GM23248 (cell line): ENCODE measurements at regions not wholly inside any gene's neighbourhood (a gene's known extent, or its start where the extent isn't known, plus 50 kb on each side); places are given as distances from the start of the nearest gene placed in this dataset.

Source experiments
- DNase-seq: peaks from one replicate; pipeline ENCODE4 v3.0.0-alpha.2; 2015
- H2AFZ ChIP-seq: fragments of 200-600 bp; sonication (generic); 2 replicates; pipeline ENCODE4 v1.6.1; 2016; ENCODE audit warnings: antibody characterized with exemption
- H3F3A ChIP-seq: fragments of 200-600 bp; sonication (generic); 2 replicates; pipeline ENCODE4 v1.6.1; 2016; ENCODE audit warnings: mild to moderate bottlenecking, antibody characterized with exemption, mixed run types; ENCODE audit not compliant: insufficient read depth
- H3K27ac ChIP-seq: fragments of 200-600 bp; sonication (generic); 2 replicates; pipeline ENCODE4 v1.5.1; 2016; ENCODE audit warnings: mild to moderate bottlenecking
- H3K27me3 ChIP-seq: fragments of 200-600 bp; sonication (generic); replicated peaks from 2 replicates; pipeline ENCODE4 v1.6.1; 2016; ENCODE audit warnings: mild to moderate bottlenecking; ENCODE audit not compliant: insufficient read depth
- H3K36me3 ChIP-seq: fragments of 200-600 bp; sonication (generic); 2 replicates; pipeline ENCODE4 v1.6.1; 2016; ENCODE audit warnings: low read depth, mild to moderate bottlenecking
- H3K4me1 ChIP-seq: fragments of 200-600 bp; sonication (generic); 2 replicates; pipeline ENCODE4 v1.6.1; 2016; ENCODE audit warnings: mild to moderate bottlenecking; ENCODE audit not compliant: insufficient read depth
- H3K4me2 ChIP-seq: fragments of 200-600 bp; sonication (generic); one replicate; pipeline ENCODE4 v1.6.1; 2016; ENCODE audit warnings: mild to moderate bottlenecking; ENCODE audit not compliant: unreplicated experiment
- H3K4me3 ChIP-seq: fragments of 200-600 bp; sonication (generic); 2 replicates; pipeline ENCODE4 v1.5.1; 2016; ENCODE audit warnings: mild to moderate bottlenecking
- H3K79me2 ChIP-seq: fragments of 200-600 bp; sonication (generic); 2 replicates; pipeline ENCODE4 v1.6.1; 2016; ENCODE audit warnings: mild to moderate bottlenecking; ENCODE audit not compliant: insufficient read depth
- H3K9ac ChIP-seq: fragments of 200-600 bp; sonication (generic); 2 replicates; pipeline ENCODE4 v1.6.1; 2016; ENCODE audit warnings: mild to moderate bottlenecking
- H3K9me2 ChIP-seq: fragments of 200-600 bp; sonication (generic); 2 replicates; pipeline ENCODE4 v1.6.1; 2016; ENCODE audit warnings: mixed run types, mild to moderate bottlenecking, moderate library complexity; ENCODE audit not compliant: insufficient read depth
- H3K9me3 ChIP-seq: fragments of 200-600 bp; sonication (generic); one replicate; pipeline ENCODE4 v1.6.1; 2017; ENCODE audit warnings: low read depth
- H4K20me1 ChIP-seq: fragments of 200-600 bp; sonication (generic); 2 replicates; pipeline ENCODE4 v1.6.0; 2016; ENCODE audit not compliant: insufficient read depth
- EZH2 ChIP-seq: fragments of 200-600 bp; sonication (generic); IDR thresholded peaks from 2 replicates; pipeline ENCODE4 v1.6.1; 2018; ENCODE audit warnings: antibody characterized with exemption, mild to moderate bottlenecking; ENCODE audit not compliant: insufficient read depth, poor library complexity, severe bottlenecking
- EZH2phosphoT487 ChIP-seq: fragments of 200-600 bp; sonication (generic); IDR thresholded peaks from 2 replicates; pipeline ENCODE4 v1.6.1; 2018; ENCODE audit warnings: antibody characterized with exemption, moderate library complexity, mild to moderate bottlenecking, low read depth; ENCODE audit not compliant: insufficient read depth
- WGBS, 2 experiments: methylation state at CpG; one replicate each; pipeline ENCODE4 v1.1.6; 2015 to 2017; ENCODE audit warnings: low lambda C conversion rate in 2 of 2, low coverage in 1 of 2; ENCODE audit errors: missing lambda C conversion rate in 2 of 2; 5-methylcytosine and 5-hydroxymethylcytosine counted together
- in situ Hi-C: fragments of 300-500 bp; cut with MboI; formaldehyde crosslinking; loops from 2 replicates; pipeline ENCODE4 v1.15.0; 2020

DNA sequence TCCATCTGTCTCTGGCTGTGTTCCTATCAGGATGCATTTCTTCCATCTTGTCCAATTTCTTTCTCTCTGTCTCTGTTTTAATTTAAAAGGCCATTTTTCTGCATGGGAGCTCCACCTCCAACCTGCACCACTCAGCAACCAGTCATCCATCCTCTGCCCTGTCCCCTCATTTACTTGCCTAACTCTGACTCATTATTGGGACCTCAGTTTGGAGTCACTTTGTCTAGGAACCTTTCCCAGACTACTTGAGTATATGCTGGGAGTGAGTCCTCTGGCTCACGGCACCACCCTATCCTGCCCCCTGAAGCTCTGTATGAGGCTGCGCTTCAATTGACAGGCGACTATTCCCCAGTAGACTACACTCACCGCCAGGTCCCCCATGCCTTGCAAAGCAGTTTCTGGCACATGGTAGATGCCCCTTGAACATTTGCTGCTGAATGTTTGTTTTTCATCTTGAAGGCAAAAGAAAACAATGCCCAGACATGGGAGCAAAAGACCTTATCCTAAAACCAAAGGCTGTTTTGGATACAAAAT lies 513.3 kb upstream of the CFAP20DC start:
- Histone ChIP-seq H3K27ac (peak overlapping the region; percentile 82), H3K9me3 (no peaks in the 10 kb centered on the region), H3K36me3 (no peaks in the 10 kb centered on the region), H3F3A (peaks cover 36% of the 10 kb centered on the region), H3K9me2 (no peaks in the 10 kb centered on the region), H2AFZ (no peak overlapping the region), H3K79me2 (no peaks in the 10 kb centered on the region), H4K20me1 (no peaks in the 10 kb centered on the region), H3K4me2 (peak overlapping the region; percentile 14), H3K9ac (peak overlapping the region; percentile 27; the same call in 1 of the 2 replicates), H3K4me3 (no peak overlapping the region), H3K4me1 (peaks cover 34% of the 10 kb centered on the region), H3K27me3 (no peaks in the 10 kb centered on the region)
- in situ Hi-C loops: no loop called here
- peak; percentile 80 for DNase-seq
- no peak for TF ChIP-seq EZH2
- TF ChIP-seq EZH2phosphoT487: no peak
- 57 to 68% methylated on average over 4 of the region's 4 CpGs for WGBS, 2 experiments

GRCh38 chr3:59559721-59560435 lies 510.1 kb upstream of the CFAP20DC start:
- Histone ChIP-seq H3F3A (peaks cover 53% of the 10 kb centered on the region), H3K4me1 (peaks cover 40% of the 10 kb centered on the region), H3K27me3 (no peaks in the 10 kb centered on the region), H4K20me1 (no peaks in the 10 kb centered on the region), H2AFZ (peak overlapping the region; percentile 30; the same call in 1 of the 2 replicates), H3K27ac (peak overlapping the region; percentile 88), H3K36me3 (no peaks in the 10 kb centered on the region), H3K9me2 (no peaks in the 10 kb centered on the region), H3K9ac (peak overlapping the region; percentile 61), H3K4me3 (no peak overlapping the region), H3K79me2 (no peaks in the 10 kb centered on the region), H3K4me2 (peak overlapping the region; percentile 30), H3K9me3 (no peaks in the 10 kb centered on the region)
- DNase-seq: peak; percentile 98
- TF ChIP-seq EZH2phosphoT487: no peak
- 46 to 51% methylated on average over 4 of the region's 4 CpGs for WGBS, 2 experiments
- in situ Hi-C loops: no loop called here

- H3K36me3 ChIP-seq: no peaks in the 10 kb centered on the region
- 28 to 35% methylated on average over 1 of the region's 1 CpG for WGBS, 2 experiments
- no peaks in the 10 kb centered on the region for H3K79me2 ChIP-seq
- no peak overlapping the region for H3K4me3 ChIP-seq
- H3K4me1 ChIP-seq: peaks cover 37% of the 10 kb centered on the region
- H4K20me1 ChIP-seq: no peaks in the 10 kb centered on the region
- H3K4me2 ChIP-seq: peak overlapping the region; percentile 30
- in situ Hi-C loops: no loop called here
- H3K9ac ChIP-seq: peak overlapping the region; percentile 61
- no peaks in the 10 kb centered on the region for H3K9me3 ChIP-seq
- H3F3A ChIP-seq: peaks cover 51% of the 10 kb centered on the region
- peak overlapping the region; percentile 88 for H3K27ac ChIP-seq
- H2AFZ ChIP-seq: peak overlapping the region; percentile 30; the same call in 1 of the 2 replicates
- no peaks in the 10 kb centered on the region for H3K27me3 ChIP-seq
- TF ChIP-seq EZH2phosphoT487 (no peak), EZH2 (no peak)
- no peaks in the 10 kb centered on the region for H3K9me2 ChIP-seq
- DNase-seq: no peak
Measured at GRCh38 chr3:59558906-59559720, 509.3 kb upstream of the CFAP20DC start.

DNA sequence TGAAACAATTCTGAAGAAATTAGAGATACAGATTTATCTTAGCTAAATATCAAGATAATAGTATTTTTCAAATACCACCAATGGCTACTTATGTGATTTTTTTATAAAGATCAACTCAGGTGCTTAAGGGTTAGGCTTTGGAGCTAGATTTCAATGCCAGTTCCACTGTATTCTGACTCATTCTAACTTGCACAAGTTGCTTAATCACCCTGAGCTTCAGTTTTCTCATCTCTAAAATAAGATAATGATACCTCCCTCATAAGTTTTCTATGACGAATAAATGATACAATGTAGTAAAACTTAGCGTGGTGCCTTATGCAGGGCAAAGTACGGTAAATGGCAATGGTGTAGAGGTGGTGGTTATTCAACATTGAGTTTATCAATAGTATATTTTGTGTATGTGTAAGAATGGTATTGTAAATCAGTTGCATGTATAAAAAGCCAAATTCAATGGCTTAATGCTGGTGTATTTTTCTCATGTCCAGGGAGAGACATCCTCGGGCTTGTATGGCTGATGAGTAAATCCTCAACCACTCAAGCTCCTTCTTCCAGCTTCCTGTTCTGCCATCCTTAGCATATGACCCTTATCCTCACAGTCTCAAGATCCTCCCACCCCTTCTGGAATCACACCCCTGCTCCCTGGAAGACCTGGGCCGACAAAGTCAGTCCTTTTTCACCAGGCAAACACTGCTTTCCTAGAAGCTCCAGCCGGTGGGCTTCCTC lies 505.9 kb upstream of the CFAP20DC start:
- peak overlapping the region; percentile 8 for H3K4me2 ChIP-seq
- H3K79me2 ChIP-seq: no peaks in the 10 kb centered on the region
- DNase-seq: peak; percentile 83
- H2AFZ ChIP-seq: no peak overlapping the region
- peaks cover 22% of the 10 kb centered on the region for H3K4me1 ChIP-seq
- no peaks in the 10 kb centered on the region; the same call in 1 of the 2 replicates for H3K9me2 ChIP-seq
- H3F3A ChIP-seq: peaks cover 33% of the 10 kb centered on the region
- no peak overlapping the region for H3K4me3 ChIP-seq
- H3K9me3 ChIP-seq: no peaks in the 10 kb centered on the region
- WGBS, 2 experiments: 62% methylated on average over 6 of the region's 6 CpGs
- H3K27ac ChIP-seq: peak overlapping the region; percentile 52
- no peaks in the 10 kb centered on the region for H3K27me3 ChIP-seq
- H3K36me3 ChIP-seq: no peaks in the 10 kb centered on the region
- no peak for TF ChIP-seq EZH2
- no peak for TF ChIP-seq EZH2phosphoT487
- H4K20me1 ChIP-seq: no peaks in the 10 kb centered on the region
- no peak overlapping the region for H3K9ac ChIP-seq
- in situ Hi-C loops: no loop called here
